Lower leg skin (tissue), 4 donors: ENCODE measurements at regions not wholly inside any gene's neighbourhood (a gene's known extent, or its start where the extent isn't known, plus 50 kb on each side); places are given as distances from the start of the nearest gene placed in this dataset.
A peak's percentile ranks its signal among the peaks of the same experiment; 100 is the strongest.
"Not testable (repeated sequence)": the region's sequence is repeated elsewhere in the genome, so short reads cannot be mapped to it uniquely, and the experiment has no call there.

Experiments used
- DNase-seq, 2 donors: peaks; one replicate each; pipeline ENCODE4 v3.0.0-alpha.2; 2019; ENCODE audit warnings: low spot score in 2 of 2
- H3K4me3 ChIP-seq: fragments of 200-600 bp; sonication (generic); 2 replicates; pipeline ENCODE4 v1.5.1; 2017; ENCODE audit warnings: mild to moderate bottlenecking, low read depth; ENCODE audit not compliant: poor library complexity, severe bottlenecking
- CTCF ChIP-seq, 3 donors: fragments of 450-650 bp; IDR thresholded peaks; one replicate each; pipeline ENCODE4 v1.5.1; 2016; ENCODE audit warnings: antibody characterized with exemption in 3 of 3, mild to moderate bottlenecking in 3 of 3, moderate library complexity in 2 of 3
- POLR2A ChIP-seq, 2 donors: fragments of 450-650 bp; IDR thresholded peaks; one replicate each; pipeline ENCODE4 v1.6.1; 2016 to 2017; ENCODE audit warnings: antibody characterized with exemption in 2 of 2, mild to moderate bottlenecking in 1 of 2, moderate library complexity in 1 of 2
- WGBS, 2 donors: methylation state at CpG; one replicate each; pipeline ENCODE4 v1.1.5; 2018; 5-methylcytosine and 5-hydroxymethylcytosine counted together
- intact Hi-C: fragments of 100-400 bp; cut with DNase I; formaldehyde crosslinking; loops from one replicate; pipeline ENCODE4 v1.15.0; 2023; ENCODE audit warnings: low total_unique reads

GRCh38 chr2:16026816-16027501 is 86.6 kb downstream of the MYCN start:
- H3K4me3 ChIP-seq: no peak overlapping the region
- peak in 1 of 2 donors; percentile 68 for DNase-seq
- TF ChIP-seq CTCF (IDR thresholded peaks at IDR 0.05) (no peak), POLR2A (IDR thresholded peaks at IDR 0.05) (no peak)
- 52 to 65% methylated on average over 8 of the region's 8 CpGs for WGBS, 2 donors
- intact Hi-C loops: no loop called here

GRCh38 chr2:16025876-16026640 is 85.7 kb downstream of the MYCN start:
- H3K4me3 ChIP-seq: no peak overlapping the region
- intact Hi-C loops: no loop called here
- TF ChIP-seq POLR2A (IDR thresholded peaks at IDR 0.05) (no peak), CTCF (IDR thresholded peaks at IDR 0.05) (no peak)
- WGBS, 2 donors: 78 to 81% methylated on average over 17 of the region's 17 CpGs
- DNase-seq: peak in 1 of 2 donors; percentile 52

GRCh38 chr2:16025211-16025875 is 85.0 kb downstream of the MYCN start:
- TF ChIP-seq CTCF (IDR thresholded peaks at IDR 0.05): no peak
- no peak for TF ChIP-seq POLR2A (IDR thresholded peaks at IDR 0.05)
- WGBS, 2 donors: 68 to 70% methylated on average over 8 of the region's 8 CpGs
- intact Hi-C loops: no loop called here
- peak in 1 of 2 donors; percentile 20 for DNase-seq
- no peak overlapping the region for H3K4me3 ChIP-seq

GRCh38 chr2:16024628-16025027 is 84.3 kb downstream of the MYCN start:
- DNase-seq: peak in 1 of 2 donors; percentile 46
- H3K4me3 ChIP-seq, intact Hi-C loops: not testable (repeated sequence)
- 78 to 79% methylated on average over 8 of the region's 8 CpGs for WGBS, 2 donors

GRCh38 chr2:16023506-16024360 is 83.4 kb downstream of the MYCN start:
- no peak overlapping the region for H3K4me3 ChIP-seq
- WGBS, 2 donors: 65 to 74% methylated on average over 5 of the region's 5 CpGs
- intact Hi-C loops: no loop called here

More at GRCh38 chr2:16023506-16024360, 83.4 kb downstream of the MYCN start:
- TF ChIP-seq POLR2A (IDR thresholded peaks at IDR 0.05): no peak
- no peak for TF ChIP-seq CTCF (IDR thresholded peaks at IDR 0.05)
- DNase-seq: no peak
